Mesendoderm (in vitro differentiated cells): ENCODE measurements at regions not wholly inside any gene's neighbourhood (a gene's known extent, or its start where the extent isn't known, plus 50 kb on each side); places are given as distances from the start of the nearest gene placed in this dataset.

ENCODE experiments used
- DNase-seq: peaks from one replicate; pipeline ENCODE4 v3.0.0; 2013
- H2AK5ac ChIP-seq: 2 replicates; pipeline ENCODE4 v1.6.1; 2013; ENCODE audit warnings: low read length, inconsistent platforms
- H2BK120ac ChIP-seq: 2 replicates; pipeline ENCODE4 v1.6.1; 2013; ENCODE audit warnings: low read depth, mild to moderate bottlenecking, low read length, moderate library complexity, mixed read lengths
- H2BK15ac ChIP-seq: replicated peaks from 2 replicates; pipeline ENCODE4 v1.6.1; 2013; ENCODE audit warnings: low read depth, mild to moderate bottlenecking, moderate library complexity
- H2BK5ac ChIP-seq: 2 replicates; pipeline ENCODE4 v1.6.1; 2013; ENCODE audit warnings: low read length, inconsistent platforms
- H3K18ac ChIP-seq: 2 replicates; pipeline ENCODE4 v1.6.1; 2013; ENCODE audit warnings: mild to moderate bottlenecking, low read length, mixed read lengths
- H3K23ac ChIP-seq: one replicate; pipeline ENCODE4 v1.6.1; 2013; ENCODE audit warnings: low read length
- H3K27ac ChIP-seq: 2 replicates; pipeline ENCODE4 v1.5.1; 2013; ENCODE audit warnings: low read depth, mild to moderate bottlenecking, inconsistent platforms, low read length, moderate library complexity
- H3K27me3 ChIP-seq: 2 replicates; pipeline ENCODE4 v1.6.1; 2013; ENCODE audit warnings: low read length, control low read depth, mild to moderate bottlenecking, inconsistent platforms; ENCODE audit not compliant: insufficient read depth, poor library complexity
- H3K36me3 ChIP-seq: 2 replicates; pipeline ENCODE4 v1.6.1; 2013; ENCODE audit warnings: low read length, inconsistent platforms; ENCODE audit not compliant: control insufficient read depth, insufficient read depth
- H3K4ac ChIP-seq: one replicate; pipeline ENCODE4 v1.6.1; 2013; ENCODE audit warnings: low read depth, mild to moderate bottlenecking, low read length, moderate library complexity
- H3K4me1 ChIP-seq: 2 replicates; pipeline ENCODE4 v1.6.1; 2013; ENCODE audit warnings: low read depth, low read length, inconsistent platforms; ENCODE audit not compliant: control insufficient read depth
- H3K4me2 ChIP-seq: 2 replicates; pipeline ENCODE4 v1.6.1; 2013; ENCODE audit warnings: low read length
- H3K4me3 ChIP-seq: 2 replicates; pipeline ENCODE4 v1.5.1; 2013; ENCODE audit warnings: mild to moderate bottlenecking, low read length
- H3K56ac ChIP-seq: one replicate; pipeline ENCODE4 v1.6.1; 2013; ENCODE audit warnings: low read length
- H3K79me1 ChIP-seq: 2 replicates; pipeline ENCODE4 v1.6.1; 2013; ENCODE audit warnings: low read length, inconsistent platforms
- H3K79me2 ChIP-seq: 2 replicates; pipeline ENCODE4 v1.6.1; 2013; ENCODE audit warnings: mild to moderate bottlenecking, low read length; ENCODE audit not compliant: control insufficient read depth, insufficient read depth
- H3K9ac ChIP-seq: 2 replicates; pipeline ENCODE4 v1.6.1; 2013; ENCODE audit warnings: low read length, inconsistent platforms
- H4K5ac ChIP-seq: one replicate; pipeline ENCODE4 v1.6.1; 2013; ENCODE audit warnings: low read length
- H4K8ac ChIP-seq: one replicate; pipeline ENCODE4 v1.6.1; 2013; ENCODE audit warnings: low read depth, mild to moderate bottlenecking, control low read depth, low read length, moderate library complexity
- WGBS: extraction: QIAGEN DNeasy Blood & Tissue Kit; methylation state at CpG from one replicate; pipeline ENCODE4 v1.1.7; 2013; ENCODE audit warnings: low lambda C conversion rate, missing lambda C conversion rate; ENCODE audit not compliant: insufficient coverage; ENCODE audit errors: extremely low coverage; 5-methylcytosine and 5-hydroxymethylcytosine counted together

GRCh38 chr3:104102386-104102785 lies 1264.3 kb upstream of the ALCAM start:
- no peak overlapping the region for H2AK5ac ChIP-seq
- no peaks in the 10 kb centered on the region for H3K79me1 ChIP-seq
- WGBS: no CpG with 5 or more reads among the region's 3 CpGs
- H3K4me3 ChIP-seq: no peak overlapping the region
- no peaks in the 10 kb centered on the region for H3K79me2 ChIP-seq
- no peak overlapping the region for H4K5ac ChIP-seq
- no peak overlapping the region for H3K4ac ChIP-seq
- no peaks in the 10 kb centered on the region for H3K27me3 ChIP-seq
- no peak overlapping the region for H2BK5ac ChIP-seq
- H3K36me3 ChIP-seq: no peaks in the 10 kb centered on the region
- H3K4me2 ChIP-seq: no peak overlapping the region
- no peak overlapping the region for H3K56ac ChIP-seq
- H3K18ac ChIP-seq: no peak overlapping the region
- no peak overlapping the region for H3K23ac ChIP-seq
- no peak overlapping the region for H4K8ac ChIP-seq
- no peak overlapping the region for H3K9ac ChIP-seq
- H2BK120ac ChIP-seq: no peak overlapping the region
- no peak overlapping the region for H2BK15ac ChIP-seq
- H3K27ac ChIP-seq: no peak overlapping the region
- H3K4me1 ChIP-seq: no peaks in the 10 kb centered on the region
- peak; percentile 79 for DNase-seq

- H2BK120ac ChIP-seq: no peak overlapping the region
- H3K36me3 ChIP-seq: no peaks in the 10 kb centered on the region
Observed at GRCh38 chr3:104106276-104106675, 1260.4 kb upstream of the ALCAM start.

GRCh38 chr3:104108522-104108921 lies 1258.2 kb upstream of the ALCAM start:
- no peaks in the 10 kb centered on the region for H3K36me3 ChIP-seq
- no peak overlapping the region for H3K9ac ChIP-seq
- H3K79me1 ChIP-seq: no peaks in the 10 kb centered on the region
- H3K18ac ChIP-seq: no peak overlapping the region
- no peaks in the 10 kb centered on the region for H3K27me3 ChIP-seq
- no peaks in the 10 kb centered on the region for H3K79me2 ChIP-seq
- H3K4me1 ChIP-seq: no peaks in the 10 kb centered on the region
- no peak overlapping the region for H3K4ac ChIP-seq
- H4K5ac ChIP-seq: no peak overlapping the region
- no CpG with 5 or more reads among the region's 2 CpGs for WGBS
- no peak overlapping the region for H2BK120ac ChIP-seq
- no peak overlapping the region for H2BK15ac ChIP-seq
- no peak overlapping the region for H3K23ac ChIP-seq
- no peak overlapping the region for H2BK5ac ChIP-seq
- no peak for DNase-seq
- H3K4me2 ChIP-seq: no peak overlapping the region
- H3K27ac ChIP-seq: no peak overlapping the region
- H3K56ac ChIP-seq: no peak overlapping the region
- no peak overlapping the region for H4K8ac ChIP-seq
- H2AK5ac ChIP-seq: no peak overlapping the region
- H3K4me3 ChIP-seq: no peak overlapping the region

More at GRCh38 chr3:104106276-104106675, 1260.4 kb upstream of the ALCAM start:
- Histone ChIP-seq H3K4me3 (no peak overlapping the region), H3K56ac (no peak overlapping the region), H3K27me3 (no peaks in the 10 kb centered on the region), H3K18ac (no peak overlapping the region), H3K4ac (no peak overlapping the region), H3K23ac (no peak overlapping the region), H3K79me1 (no peaks in the 10 kb centered on the region), H4K8ac (no peak overlapping the region), H3K27ac (no peak overlapping the region), H3K4me1 (no peaks in the 10 kb centered on the region), H4K5ac (no peak overlapping the region), H2BK15ac (no peak overlapping the region), H2BK5ac (no peak overlapping the region), H3K9ac (no peak overlapping the region), H3K79me2 (no peaks in the 10 kb centered on the region), H2AK5ac (no peak overlapping the region), H3K4me2 (no peak overlapping the region)
- DNase-seq: no peak
- WGBS: no CpG with 5 or more reads among the region's 3 CpGs

- no peak overlapping the region for H3K4me3 ChIP-seq
Observed at GRCh38 chr3:104126463-104126862, 1240.2 kb upstream of the ALCAM start.

GRCh38 chr3:104126864-104127553 lies 1239.7 kb upstream of the ALCAM start:
- no peak overlapping the region for H4K8ac ChIP-seq
- peak; percentile 70 for DNase-seq
- no peaks in the 10 kb centered on the region for H3K4me1 ChIP-seq
- no peak overlapping the region for H3K4ac ChIP-seq
- no peak overlapping the region for H3K27ac ChIP-seq
- no peaks in the 10 kb centered on the region for H3K79me1 ChIP-seq
- H3K36me3 ChIP-seq: no peaks in the 10 kb centered on the region
- H2BK5ac ChIP-seq: no peak overlapping the region
- H3K23ac ChIP-seq: no peak overlapping the region
- no peak overlapping the region for H3K9ac ChIP-seq
- no peak overlapping the region for H3K4me2 ChIP-seq
- no CpG with 5 or more reads among the region's 7 CpGs for WGBS
- no peak overlapping the region for H3K18ac ChIP-seq
- H3K79me2 ChIP-seq: no peaks in the 10 kb centered on the region
- no peak overlapping the region for H4K5ac ChIP-seq
- H2AK5ac ChIP-seq: no peak overlapping the region
- no peaks in the 10 kb centered on the region for H3K27me3 ChIP-seq
- H3K56ac ChIP-seq: no peak overlapping the region
- no peak overlapping the region for H2BK120ac ChIP-seq
- H3K4me3 ChIP-seq: no peak overlapping the region
- H2BK15ac ChIP-seq: no peak overlapping the region

More at GRCh38 chr3:104126463-104126862, 1240.2 kb upstream of the ALCAM start:
- H3K56ac ChIP-seq: no peak overlapping the region
- no peaks in the 10 kb centered on the region for H3K36me3 ChIP-seq
- H3K9ac ChIP-seq: no peak overlapping the region
- no peak overlapping the region for H3K4ac ChIP-seq
- H2AK5ac ChIP-seq: no peak overlapping the region
- no peak for DNase-seq
- no peaks in the 10 kb centered on the region for H3K4me1 ChIP-seq
- no peak overlapping the region for H4K8ac ChIP-seq
- H3K27me3 ChIP-seq: no peaks in the 10 kb centered on the region
- no peak overlapping the region for H4K5ac ChIP-seq
- no CpG with 5 or more reads among the region's 4 CpGs for WGBS
- no peak overlapping the region for H2BK120ac ChIP-seq
- no peak overlapping the region for H3K23ac ChIP-seq
- no peak overlapping the region for H3K18ac ChIP-seq
- H3K4me2 ChIP-seq: no peak overlapping the region
- H3K79me2 ChIP-seq: no peaks in the 10 kb centered on the region
- H2BK15ac ChIP-seq: no peak overlapping the region
- no peaks in the 10 kb centered on the region for H3K79me1 ChIP-seq
- no peak overlapping the region for H2BK5ac ChIP-seq
- H3K27ac ChIP-seq: no peak overlapping the region

- Histone ChIP-seq H4K5ac (no peak overlapping the region), H3K4me2 (no peak overlapping the region), H3K36me3 (no peaks in the 10 kb centered on the region), H3K23ac (no peak overlapping the region), H3K27me3 (no peaks in the 10 kb centered on the region), H2BK120ac (no peak overlapping the region), H2BK5ac (no peak overlapping the region), H3K27ac (no peak overlapping the region), H3K4me1 (no peaks in the 10 kb centered on the region), H2AK5ac (no peak overlapping the region), H3K79me1 (no peaks in the 10 kb centered on the region), H2BK15ac (no peak overlapping the region), H3K79me2 (no peaks in the 10 kb centered on the region), H3K56ac (no peak overlapping the region), H3K9ac (no peak overlapping the region), H3K4ac (no peak overlapping the region), H3K4me3 (no peak overlapping the region), H4K8ac (no peak overlapping the region), H3K18ac (no peak overlapping the region)
- no CpG with 5 or more reads among the region's 3 CpGs for WGBS
- DNase-seq: no peak
Observed at GRCh38 chr3:104127830-104128229, 1238.9 kb upstream of the ALCAM start.
